ENCODE measurements at regions not wholly inside any gene's neighbourhood (a gene's known extent, or its start where the extent isn't known, plus 50 kb on each side); places are given as distances from the start of the nearest gene placed in this dataset.

DNA sequence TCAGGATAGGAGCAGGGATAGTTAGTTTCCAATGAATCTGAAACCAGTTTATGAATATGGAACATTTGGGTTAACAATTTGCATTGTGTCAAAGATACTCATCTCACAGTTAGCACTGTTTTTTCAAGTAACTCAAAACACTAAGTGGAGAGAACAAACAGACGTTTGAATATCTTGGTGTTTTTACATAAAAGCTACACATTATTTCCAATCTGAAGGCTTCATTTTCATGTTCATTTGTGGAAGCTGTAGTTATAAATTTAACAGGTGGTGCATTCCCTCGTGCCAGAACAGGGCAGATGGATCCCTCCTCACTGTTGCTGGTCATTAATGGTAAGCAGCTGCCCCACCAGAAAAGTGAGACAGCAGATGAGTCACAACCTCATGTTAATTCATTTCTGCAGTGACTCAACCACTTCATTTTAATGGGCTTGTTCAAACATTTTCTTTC lies 286.9 kb downstream of the TMX3 start:
- no peak for TF ChIP-seq EP300 (IDR thresholded peaks at IDR 0.05)
- TF ChIP-seq, protein P1, sequence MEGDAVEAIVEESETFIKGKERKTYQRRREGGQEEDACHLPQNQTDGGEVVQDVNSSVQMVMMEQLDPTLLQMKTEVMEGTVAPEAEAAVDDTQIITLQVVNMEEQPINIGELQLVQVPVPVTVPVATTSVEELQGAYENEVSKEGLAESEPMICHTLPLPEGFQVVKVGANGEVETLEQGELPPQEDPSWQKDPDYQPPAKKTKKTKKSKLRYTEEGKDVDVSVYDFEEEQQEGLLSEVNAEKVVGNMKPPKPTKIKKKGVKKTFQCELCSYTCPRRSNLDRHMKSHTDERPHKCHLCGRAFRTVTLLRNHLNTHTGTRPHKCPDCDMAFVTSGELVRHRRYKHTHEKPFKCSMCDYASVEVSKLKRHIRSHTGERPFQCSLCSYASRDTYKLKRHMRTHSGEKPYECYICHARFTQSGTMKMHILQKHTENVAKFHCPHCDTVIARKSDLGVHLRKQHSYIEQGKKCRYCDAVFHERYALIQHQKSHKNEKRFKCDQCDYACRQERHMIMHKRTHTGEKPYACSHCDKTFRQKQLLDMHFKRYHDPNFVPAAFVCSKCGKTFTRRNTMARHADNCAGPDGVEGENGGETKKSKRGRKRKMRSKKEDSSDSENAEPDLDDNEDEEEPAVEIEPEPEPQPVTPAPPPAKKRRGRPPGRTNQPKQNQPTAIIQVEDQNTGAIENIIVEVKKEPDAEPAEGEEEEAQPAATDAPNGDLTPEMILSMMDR (IDR thresholded peaks at IDR 0.05) = no peak
